ENCODE measurements at regions not wholly inside any gene's neighbourhood (a gene's known extent, or its start where the extent isn't known, plus 50 kb on each side); places are given as distances from the start of the nearest gene placed in this dataset.

DNA sequence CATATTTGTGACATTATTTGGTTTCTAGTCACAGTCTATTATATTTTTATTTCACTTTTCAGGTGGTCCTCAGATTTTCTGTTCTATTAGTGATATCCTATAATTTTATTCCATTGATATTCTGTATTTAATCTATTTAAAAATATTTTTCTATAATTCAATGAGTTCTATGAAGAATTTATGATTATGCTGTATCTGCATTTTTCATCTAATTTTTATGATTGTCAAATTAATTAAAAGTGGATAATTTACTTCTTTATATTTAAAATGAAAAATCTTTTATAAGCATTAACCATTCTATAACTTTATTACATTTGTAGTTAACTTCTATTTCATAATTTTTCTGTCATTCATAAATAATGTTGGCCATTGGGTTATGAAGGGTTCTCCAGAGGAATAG lies 387.4 kb upstream of the LRRC7 start:
- TF ChIP-seq, protein P1, sequence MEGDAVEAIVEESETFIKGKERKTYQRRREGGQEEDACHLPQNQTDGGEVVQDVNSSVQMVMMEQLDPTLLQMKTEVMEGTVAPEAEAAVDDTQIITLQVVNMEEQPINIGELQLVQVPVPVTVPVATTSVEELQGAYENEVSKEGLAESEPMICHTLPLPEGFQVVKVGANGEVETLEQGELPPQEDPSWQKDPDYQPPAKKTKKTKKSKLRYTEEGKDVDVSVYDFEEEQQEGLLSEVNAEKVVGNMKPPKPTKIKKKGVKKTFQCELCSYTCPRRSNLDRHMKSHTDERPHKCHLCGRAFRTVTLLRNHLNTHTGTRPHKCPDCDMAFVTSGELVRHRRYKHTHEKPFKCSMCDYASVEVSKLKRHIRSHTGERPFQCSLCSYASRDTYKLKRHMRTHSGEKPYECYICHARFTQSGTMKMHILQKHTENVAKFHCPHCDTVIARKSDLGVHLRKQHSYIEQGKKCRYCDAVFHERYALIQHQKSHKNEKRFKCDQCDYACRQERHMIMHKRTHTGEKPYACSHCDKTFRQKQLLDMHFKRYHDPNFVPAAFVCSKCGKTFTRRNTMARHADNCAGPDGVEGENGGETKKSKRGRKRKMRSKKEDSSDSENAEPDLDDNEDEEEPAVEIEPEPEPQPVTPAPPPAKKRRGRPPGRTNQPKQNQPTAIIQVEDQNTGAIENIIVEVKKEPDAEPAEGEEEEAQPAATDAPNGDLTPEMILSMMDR (IDR thresholded peaks at IDR 0.05), result no peak
- TF ChIP-seq SMAD3 (CRISPR knock-in tag; IDR thresholded peaks at IDR 0.05; ENCODE audit: borderline replicate concordance) (no peak), ATF1 (CRISPR knock-in tag; IDR thresholded peaks at IDR 0.05) (no peak)

Data from WTC11 (cell line).